GM19397 (cell line): ENCODE measurements at regions not wholly inside any gene's neighbourhood (a gene's known extent, or its start where the extent isn't known, plus 50 kb on each side); places are given as distances from the start of the nearest gene placed in this dataset.

Experiments used
- ATAC-seq: cut with Tn5 transposase; IDR thresholded peaks from one replicate; pipeline ENCODE4 v1.9.1; 2021; ENCODE audit warnings: mild to moderate bottlenecking, moderate library complexity; ENCODE audit not compliant: unreplicated experiment

DNA sequence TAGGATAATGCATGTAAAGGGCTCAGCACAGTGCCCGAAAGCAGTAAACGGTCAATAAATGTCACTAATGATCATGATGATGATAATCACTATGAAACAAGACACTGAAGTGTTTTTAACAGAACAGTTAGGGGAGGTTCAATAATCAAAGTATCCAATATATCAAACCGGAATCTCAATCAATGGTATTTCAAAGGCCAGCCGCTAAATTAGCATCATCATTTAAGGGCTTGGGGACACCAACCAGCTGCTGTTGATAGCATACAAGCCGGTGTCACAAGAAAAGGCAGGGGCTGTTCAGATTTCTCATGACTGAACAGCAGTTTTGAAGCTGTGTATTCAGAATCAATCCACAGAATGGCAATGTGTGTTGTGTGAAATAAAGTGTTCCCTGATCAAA lies 316.0 kb upstream of the NPVF start:
- ATAC-seq = no peak

GRCh38 chr7:25545124-25546008 lies 317.1 kb upstream of the NPVF start:
- no peak for ATAC-seq

GRCh38 chr7:25546306-25546705 lies 318.0 kb upstream of the NPVF start:
- ATAC-seq = no peak

DNA sequence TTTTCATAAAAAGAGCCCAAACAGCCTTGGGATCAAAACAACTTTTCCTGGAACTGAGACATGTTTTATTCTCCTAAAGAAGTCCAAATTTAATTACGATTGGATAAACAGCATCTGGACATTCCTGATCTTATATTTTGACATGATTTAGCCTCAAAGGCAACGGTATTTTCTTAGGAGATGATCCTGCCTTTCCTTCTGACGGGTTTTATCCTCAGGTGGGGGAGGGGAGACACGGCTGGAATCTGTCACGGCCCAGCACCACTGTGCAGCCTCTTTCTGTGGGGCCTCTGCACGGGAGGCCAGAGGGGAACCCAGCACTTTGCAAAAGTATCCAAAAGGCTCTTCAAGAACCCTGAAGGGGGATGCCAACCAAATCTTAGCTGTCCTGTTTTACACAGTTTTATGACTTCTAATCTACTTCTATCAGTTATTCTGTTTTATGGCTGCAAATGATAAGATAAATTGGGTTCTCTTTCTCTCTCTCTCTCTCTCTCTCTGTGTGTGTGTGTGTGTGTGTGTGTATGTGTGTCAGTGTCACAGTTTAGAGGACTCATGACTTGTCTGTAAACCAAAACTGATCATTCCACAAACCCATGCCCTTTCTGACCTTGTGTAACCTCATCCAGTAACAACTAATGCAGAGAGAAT lies 321.1 kb upstream of the NPVF start:
- no peak for ATAC-seq

DNA sequence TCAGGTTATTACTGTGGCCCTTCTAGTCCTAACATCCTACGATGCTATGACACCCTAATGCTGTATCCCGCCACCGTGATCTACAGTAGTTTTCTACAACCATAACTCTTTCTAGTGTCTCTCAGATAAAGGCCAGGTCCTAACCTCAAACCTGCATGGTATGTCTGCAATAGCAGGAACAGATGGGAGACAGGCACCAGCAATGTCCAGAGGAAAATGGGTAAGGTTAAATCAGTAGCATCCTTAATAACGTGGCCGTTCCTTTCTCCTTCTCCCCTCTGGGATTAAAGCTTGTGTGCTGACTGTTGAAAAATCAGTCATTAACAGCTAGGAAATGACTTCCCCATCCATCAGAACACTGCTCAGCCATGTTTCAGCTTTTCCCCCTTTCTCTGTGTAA lies 321.9 kb upstream of the NPVF start:
- no peak for ATAC-seq

- ATAC-seq = no peak
Observed at GRCh38 chr7:25552998-25553397, 324.7 kb upstream of the NPVF start.

DNA sequence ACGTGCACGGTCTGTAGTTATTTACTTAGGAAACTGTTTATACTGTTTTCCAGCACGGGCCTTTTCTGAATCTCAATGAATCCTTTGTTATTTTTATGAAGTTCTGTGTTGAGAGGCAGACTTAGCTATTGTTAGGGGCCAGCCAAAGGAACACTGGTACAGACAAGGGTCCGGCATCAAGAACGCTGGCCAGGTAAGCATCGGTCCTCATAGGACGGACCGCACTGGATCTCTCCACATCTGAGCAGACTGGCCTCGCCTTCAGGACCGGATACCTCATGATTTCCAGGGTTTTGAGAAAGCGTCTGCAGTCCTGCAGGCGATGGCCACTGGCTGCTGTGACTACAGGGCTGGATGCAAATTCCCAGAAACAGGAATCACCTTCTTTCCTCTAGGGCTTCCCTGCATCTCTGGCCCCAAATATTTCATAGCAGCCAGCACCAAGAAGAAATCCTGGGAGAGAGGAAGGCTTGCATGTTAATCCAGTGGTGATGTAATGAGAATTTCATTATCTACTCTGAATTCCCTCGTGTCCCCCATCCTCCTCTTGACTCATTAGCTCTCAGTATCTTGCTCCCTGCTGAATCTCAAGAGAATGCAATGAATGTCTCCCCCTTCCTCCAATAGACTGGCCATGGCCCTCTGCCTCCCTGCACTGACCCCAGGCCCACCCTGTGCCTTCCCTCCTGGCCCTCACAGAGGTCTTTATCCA lies 325.4 kb upstream of the NPVF start:
- no peak for ATAC-seq

DNA sequence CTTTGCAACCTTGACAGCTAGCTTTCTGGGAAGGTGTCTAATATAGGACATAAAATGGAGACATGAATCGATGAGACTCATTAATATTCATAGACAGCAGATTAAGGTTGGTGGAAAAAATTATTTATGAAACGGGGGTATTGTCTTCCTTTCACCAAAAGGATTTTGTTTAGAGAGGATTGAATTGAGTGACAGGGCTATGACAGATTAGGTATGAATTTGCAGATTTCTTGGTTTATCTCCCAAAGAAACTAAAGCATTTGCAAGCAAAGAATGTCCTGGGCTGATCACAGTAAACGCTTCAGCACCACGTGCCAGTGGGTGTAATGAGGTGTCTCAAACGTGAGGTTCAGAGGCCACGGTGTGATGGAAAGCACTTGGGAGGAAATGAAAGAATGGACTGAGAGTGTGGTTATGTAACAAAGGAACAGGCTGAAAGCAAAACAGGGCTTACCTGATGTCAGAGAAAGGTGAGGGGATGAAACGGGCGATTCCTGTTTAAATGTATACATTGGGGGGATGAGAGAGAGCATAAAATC lies 329.2 kb upstream of the NPVF start:
- no peak for ATAC-seq

DNA sequence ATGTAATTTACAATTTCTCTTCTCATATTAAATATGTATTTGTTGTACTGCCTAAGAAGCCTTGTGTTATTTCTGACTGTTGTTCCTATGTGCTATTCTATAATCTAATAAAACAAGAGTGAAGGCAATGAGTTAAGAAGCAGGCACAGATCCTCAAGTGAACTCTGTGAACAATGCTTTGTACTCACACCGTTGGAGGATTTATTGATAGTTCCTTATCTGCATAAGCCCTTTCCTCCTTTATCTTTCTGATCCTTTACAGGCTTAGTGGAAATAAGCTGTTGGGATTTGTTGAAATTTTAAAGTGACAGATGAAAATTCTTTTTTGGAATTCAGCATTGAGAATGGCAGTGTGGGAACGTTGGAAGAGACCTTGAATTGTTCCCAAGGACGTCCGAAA lies 329.6 kb upstream of the NPVF start:
- ATAC-seq = no peak

DNA sequence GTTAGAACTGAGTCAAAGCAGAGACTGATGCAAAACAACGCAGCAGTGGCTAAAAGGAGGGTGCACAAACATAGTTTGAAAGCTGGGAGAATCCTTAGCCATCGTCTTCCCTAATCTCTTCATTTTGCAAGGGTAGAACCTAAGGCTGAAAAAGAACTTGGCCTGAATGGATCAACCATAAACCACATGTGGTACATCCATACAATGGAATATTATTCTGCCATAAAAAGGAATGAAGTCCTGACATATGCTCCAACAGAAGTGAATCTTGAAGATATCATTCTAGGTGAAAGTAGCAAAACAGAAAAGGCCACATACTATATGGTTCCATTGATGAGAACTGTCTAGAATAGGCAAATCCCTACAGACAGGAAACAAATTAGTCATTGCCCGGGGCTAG lies 330.3 kb upstream of the NPVF start:
- no peak for ATAC-seq

DNA sequence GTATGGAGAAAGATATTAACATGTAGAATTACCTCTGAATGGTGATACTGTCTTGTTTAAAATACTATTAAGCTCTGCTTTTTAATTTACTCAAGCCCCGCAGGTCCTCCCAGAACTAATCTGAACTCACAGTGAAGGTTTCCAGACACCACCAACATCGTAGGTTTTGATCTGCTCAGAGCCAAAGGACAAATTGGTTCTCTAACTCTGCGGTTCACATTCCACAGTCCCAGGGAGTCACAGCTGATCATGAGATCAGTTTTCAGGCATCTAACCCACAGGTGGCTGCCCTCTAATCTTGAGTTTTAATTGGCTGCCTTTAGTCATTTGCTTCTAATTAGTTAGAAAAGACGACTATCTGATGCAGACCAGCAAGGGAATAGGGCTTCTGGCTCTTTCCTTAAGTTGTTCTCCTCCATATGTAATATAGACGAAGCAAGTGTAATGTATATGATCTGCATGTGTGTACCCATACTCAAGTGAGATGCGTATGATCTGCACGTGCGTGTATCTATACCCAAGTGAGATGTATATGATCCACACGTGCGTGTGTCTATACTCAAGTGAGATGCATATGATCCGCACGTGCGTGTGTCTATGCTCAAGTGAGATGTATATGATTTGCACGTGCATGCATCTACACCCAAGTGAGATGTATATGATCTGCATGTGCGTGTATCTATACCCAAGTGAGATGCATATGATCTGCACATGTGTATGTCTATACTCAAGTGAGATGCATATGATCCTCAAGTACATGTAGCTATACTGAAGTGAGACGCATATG lies 331.5 kb upstream of the NPVF start:
- ATAC-seq = no peak

- no peak for ATAC-seq
Observed at GRCh38 chr7:25562673-25563182, 334.4 kb upstream of the NPVF start.

DNA sequence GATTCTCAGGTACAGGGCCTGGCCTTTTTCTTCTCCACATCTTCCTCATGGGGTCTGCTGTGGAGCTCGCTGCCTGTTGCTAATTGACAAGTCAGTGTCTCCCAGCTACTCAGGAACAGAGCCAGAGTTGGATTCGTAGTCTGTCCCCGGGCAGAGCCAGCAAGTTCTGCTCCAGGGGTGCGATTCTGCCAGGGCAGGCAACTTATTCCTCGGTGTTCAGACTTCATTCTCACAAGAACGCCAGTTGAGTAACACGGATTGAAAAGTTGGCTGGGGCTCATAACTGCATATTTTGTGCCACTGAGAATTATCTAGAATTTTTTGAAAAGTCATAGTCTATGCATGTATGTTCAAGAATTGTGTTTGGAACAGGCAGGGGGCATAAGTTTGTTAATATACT lies 336.7 kb upstream of the NPVF start:
- ATAC-seq = no peak

DNA sequence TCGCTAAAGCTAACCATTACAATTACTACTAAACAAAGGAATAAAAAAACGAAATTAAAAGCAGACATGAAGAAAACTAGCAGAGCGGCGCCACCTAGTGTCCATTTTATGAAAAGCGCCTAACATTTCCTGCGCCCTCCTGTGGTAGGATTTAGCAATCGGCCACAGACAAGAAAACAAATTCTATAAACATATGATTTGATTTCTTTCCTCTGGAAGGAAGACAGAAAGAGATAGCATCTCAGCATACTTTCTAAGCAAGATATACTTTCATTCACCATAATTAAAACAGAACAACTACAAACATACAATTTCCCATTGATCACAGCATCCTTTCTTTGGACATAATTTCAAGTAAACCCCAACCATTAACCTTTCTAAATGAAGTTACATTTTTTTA lies 337.7 kb upstream of the NPVF start:
- no peak for ATAC-seq

DNA sequence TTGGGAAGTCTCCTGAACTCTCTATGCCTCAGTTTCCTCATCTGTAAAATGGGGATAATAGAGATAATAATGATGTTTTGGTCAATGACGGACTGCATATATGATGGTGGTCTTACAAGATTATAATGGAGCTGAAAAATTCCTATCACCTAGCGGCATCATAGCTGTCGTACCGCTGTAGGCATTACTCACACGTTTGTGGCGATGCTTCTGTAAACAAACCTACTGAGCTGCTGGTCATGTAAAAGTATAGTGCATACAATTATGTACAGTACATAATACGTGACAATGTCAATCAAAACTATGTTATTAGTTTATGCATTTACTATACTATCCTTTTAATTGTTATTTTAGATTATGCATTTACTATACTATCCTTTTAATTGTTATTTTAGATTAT lies 339.1 kb upstream of the NPVF start:
- no peak for ATAC-seq

DNA sequence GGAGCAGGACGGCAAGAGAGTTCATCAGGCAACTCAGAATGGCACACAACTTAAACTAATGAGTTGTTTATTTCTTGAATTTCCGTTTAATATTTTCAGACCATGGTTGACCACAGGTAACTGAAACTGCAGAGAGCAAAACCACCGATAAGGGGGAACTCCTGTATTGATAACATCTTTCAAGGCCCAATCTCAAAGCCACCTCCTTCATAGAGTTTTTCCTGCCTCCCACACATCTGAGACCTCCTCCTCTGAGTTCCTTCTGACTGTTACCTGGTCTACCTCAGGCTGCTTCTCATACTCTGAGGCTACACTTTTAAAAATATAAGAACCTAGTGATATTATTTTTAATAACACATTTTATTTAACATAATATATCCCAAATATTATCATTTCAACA lies 341.5 kb upstream of the NPVF start:
- ATAC-seq = no peak

DNA sequence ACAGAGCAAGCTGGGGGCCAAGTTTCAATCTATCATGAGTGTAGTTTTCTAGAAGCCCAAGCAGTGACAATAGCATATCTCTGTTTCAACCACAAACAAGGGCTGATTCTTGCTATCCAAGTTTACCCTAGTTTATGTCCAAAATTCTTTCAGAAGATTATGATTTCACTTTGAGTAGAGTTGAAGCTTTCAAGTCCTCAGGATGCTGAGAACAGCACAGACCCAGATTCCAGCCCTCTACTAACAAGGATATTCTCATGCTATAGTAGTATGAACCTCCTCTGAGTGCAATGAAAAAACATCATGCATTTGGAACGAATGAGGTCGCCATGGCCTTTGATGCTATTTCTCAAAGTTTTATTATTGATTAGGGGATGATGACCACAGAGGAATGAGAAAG lies 344.1 kb upstream of the NPVF start:
- no peak for ATAC-seq

GRCh38 chr7:25574828-25575227 lies 346.5 kb upstream of the NPVF start:
- no peak for ATAC-seq

- ATAC-seq = no peak
Observed at GRCh38 chr7:25575634-25576033, 347.3 kb upstream of the NPVF start.

DNA sequence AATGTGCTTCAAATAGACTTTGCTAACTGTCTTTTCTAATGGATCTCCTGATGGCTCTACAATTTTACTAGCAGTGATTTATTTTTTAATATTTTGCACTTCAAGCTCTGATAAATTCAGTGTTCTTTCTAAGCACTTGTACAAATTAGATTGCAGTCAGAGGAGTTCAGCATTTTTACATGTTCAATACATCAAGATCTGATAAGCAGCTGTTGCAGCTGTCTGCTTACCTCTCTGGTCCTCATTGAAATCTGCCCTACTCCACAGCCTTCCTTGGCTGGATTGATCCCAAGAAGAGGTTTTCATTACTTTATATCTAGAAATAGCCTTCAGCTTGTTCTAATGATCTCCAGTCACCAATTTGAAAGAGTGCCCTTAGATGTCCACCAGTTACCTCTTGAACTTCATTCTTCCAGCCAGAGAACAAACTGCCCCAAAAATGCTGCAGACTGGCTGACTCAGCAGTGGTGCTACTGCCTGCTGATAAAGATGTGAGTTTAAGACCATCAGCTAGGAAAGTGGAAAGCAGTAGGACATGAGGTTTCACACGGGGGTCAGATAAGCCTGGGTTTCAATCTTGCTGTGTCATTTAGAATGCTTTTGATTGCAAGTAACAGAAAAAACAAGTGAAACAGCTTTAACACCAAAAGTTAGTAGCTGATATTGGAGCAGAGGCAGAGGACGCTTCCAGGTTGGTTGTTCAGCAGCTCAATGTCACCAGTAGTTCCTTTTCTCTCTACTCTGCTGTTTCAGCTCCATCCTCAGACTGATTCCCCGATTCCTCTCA lies 350.9 kb upstream of the NPVF start:
- ATAC-seq = no peak
